ENCODE measurements at regions not wholly inside any gene's neighbourhood (a gene's known extent, or its start where the extent isn't known, plus 50 kb on each side); places are given as distances from the start of the nearest gene placed in this dataset.

DNA sequence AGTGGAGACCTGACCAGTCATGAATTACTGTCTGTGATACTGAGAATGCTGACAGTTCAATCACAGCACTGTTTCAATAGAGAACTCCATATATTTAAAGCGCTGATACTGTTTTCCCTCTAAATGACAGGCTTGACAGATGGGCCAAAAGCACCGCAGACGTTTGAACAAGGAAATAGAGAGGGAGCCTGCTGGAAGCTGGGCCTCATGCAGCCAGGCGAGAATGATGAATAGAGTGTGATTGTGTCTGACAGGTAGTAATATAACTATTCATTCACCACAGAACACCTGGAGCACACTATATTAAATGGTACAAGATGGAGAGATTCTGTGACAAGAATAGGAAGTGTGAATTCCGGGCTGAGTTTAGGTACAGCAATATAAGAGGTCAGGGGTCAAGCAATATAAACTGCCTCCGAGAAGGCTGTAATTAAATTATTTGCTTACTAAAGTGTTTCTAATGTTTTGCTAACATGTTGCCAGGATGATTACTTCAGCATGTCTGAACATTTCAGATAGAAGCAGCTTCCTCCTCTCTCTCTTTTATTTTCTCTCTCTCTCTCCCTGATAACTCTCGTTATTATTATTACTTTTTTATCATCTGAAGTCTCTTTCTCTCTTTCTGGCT lies 297.7 kb downstream of the CSNK1G3 start:
- no peak for DNase-seq (ENCODE audit: low read depth)

GRCh38 chr5:123808461-123809380 lies 296.7 kb downstream of the CSNK1G3 start:
- DNase-seq (ENCODE audit: low read depth): no peak

DNA sequence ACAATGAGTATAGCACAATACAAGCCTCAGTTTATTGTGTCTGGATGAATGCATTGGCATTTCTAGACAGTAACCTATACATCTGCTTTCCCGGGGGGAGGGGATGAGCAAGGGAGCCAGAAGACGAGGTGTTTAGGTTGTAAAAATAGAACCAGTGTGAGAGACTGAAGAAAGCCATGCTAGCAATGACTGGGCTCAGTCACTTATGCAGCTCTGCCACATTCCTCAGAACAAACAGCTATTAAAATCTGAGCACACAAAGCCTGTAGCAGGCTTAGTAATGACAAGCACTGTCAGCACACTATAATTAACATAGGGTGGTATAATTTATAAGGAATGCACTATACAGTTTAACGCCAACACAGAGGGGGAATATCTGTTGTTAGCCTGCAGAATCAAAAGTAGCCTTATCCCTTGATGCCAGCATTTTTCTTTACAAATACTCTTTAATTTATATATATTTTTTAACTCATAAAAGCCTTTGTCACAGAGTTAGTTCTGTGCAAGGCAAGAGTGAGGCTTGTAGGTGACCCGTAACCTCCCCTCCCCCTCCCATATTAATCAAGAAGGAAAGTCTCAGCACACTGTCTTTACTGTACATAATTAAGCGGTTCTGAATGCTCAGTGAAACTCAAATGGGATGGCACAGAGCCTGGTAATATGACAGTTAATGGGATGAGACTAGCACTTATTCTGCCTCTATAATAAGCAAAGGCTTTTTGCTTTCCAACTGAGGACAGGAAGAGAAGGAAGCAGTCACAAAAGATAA lies 295.4 kb downstream of the CSNK1G3 start:
- no peak for DNase-seq (ENCODE audit: low read depth)

DNA sequence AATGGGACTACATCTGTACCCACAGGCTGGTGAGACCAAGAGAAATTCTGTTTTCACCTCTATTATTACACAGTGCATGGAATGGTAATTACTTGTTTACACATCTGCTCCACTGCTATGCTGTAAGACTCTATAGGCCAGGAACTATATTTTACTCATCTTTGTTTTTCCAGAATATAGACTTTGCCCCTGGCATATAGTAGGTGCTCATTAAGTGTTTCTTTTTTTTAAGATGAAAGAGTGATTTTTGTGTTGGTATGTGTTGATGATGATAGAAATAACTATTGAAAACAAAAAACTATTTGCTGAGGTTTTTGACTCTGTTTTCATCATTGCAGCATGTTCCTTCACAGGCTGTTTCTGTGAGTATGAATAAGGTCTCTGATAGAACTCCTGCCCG lies 294.7 kb downstream of the CSNK1G3 start:
- no peak for DNase-seq (ENCODE audit: low read depth)

DNA sequence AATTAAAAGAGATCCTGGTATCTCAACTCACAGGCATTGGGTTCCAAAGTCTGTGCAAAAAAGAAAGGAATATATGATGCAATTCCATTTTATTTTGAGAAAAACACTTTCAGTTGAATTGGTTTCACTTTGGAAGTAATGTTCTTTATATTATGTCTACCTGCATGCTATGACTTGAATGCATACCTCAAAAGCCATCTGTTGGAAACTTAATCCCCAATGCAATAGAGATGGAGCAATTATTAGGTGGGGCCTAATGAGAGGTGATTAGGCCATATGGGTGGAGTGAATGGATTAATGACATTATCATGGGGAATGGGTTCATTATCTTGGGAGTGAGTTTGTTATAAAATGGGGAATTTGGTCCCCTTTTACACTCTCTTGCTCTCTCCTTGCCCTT lies 293.3 kb downstream of the CSNK1G3 start:
- no peak for DNase-seq (ENCODE audit: low read depth)

DNA sequence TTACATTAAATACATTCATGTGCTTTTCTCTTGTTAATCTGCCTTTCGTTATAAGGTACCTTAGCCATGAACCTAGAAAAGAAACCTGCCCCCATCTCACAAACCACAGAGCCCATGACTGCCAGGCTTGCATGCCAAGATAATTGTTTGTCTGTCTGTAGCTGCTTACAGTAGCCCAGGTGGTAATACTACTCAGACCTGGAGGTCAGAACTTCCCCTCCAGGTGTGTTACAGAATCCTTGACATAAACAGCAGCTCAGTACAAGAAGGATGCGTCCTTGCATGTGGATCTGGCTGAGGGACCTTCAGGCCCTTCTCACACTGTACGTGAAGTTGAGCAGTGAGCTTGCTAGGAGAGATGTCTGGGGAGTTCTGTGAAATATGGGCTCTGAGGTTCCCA lies 291.4 kb downstream of the CSNK1G3 start:
- no peak for DNase-seq (ENCODE audit: low read depth)

- DNase-seq (ENCODE audit: low read depth): no peak
Observed at GRCh38 chr5:123802298-123802951, 290.4 kb downstream of the CSNK1G3 start.

DNA sequence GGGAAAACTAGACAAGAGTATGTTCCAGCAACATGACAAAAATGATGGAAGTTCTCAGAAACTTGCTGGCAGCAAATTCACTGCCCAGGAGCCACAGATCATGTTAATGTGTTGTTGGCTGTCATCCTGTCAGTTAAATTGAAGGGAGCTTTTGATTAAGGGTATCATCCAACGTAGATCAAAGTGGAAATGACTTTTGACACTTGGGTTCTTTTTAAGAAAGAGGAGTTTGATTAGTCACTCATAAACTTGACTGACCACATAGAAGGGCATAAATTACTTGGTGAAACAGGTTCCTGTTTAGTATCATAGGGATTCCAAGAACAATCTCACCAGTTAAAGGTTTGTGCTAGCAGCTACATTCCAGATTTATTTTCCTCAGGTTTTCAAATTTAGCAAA lies 288.7 kb downstream of the CSNK1G3 start:
- DNase-seq (ENCODE audit: low read depth): no peak

DNA sequence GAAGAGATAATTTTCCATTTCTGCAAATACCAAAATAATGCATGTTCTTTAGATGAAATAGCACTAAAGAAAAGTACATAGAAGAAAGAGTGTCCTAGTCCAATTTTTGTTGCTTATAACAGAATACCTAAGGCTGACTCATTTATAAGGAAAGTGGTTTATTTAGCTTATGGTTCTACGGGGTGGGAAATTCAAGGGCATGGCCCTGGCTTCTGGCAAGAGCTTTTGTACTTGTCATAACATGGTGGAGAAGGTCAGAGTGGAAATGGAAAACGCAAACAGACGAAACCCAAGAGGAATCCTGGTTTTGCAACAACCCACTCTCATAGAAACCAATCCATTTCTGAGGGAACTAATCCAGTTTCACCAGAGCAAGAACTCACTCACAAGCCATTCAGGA lies 283.7 kb downstream of the CSNK1G3 start:
- no peak for DNase-seq (ENCODE audit: low read depth)

- DNase-seq (ENCODE audit: low read depth): no peak
Observed at GRCh38 chr5:123790226-123790625, 278.2 kb downstream of the CSNK1G3 start.

GRCh38 chr5:123787635-123788034 lies 275.7 kb downstream of the CSNK1G3 start:
- DNase-seq (ENCODE audit: low read depth): no peak

DNA sequence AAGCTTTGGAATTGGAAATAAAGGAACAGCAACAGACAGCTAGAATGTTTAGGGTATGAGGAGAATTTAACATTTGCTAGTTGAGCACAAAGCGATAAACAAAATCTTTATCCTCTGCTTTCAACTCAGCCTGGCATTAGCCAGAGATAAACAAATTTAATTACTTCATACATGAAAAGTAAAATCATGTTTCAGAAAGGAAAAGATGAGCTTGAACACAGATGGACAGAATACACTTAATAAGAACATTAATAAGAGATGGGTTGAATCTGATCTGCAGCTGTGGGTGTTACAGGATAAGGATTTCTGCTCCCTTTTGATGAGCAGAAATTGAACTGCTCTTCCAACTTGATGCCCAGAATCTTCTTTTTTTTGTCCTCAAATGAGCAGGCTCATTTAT lies 275.2 kb downstream of the CSNK1G3 start:
- DNase-seq (ENCODE audit: low read depth): no peak

DNA sequence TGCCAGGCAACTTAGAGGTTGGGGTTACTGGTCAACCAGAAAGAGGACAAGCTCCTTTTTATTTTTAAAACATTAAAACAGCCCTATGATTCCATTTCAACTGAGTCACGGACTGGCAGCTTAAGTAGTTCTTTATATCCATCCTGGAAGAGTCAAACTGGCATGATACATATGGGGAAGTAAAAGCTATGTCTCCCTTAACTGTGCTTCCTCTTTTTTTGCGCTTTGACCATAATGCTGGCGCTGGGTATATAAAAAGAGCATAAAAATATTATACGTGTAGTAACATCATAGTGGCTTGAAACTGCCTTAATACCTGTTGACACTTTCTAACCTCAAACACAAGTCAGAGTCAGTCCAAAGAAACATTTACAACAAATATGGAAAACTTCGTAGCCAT lies 274.4 kb downstream of the CSNK1G3 start:
- no peak for DNase-seq (ENCODE audit: low read depth)

DNA sequence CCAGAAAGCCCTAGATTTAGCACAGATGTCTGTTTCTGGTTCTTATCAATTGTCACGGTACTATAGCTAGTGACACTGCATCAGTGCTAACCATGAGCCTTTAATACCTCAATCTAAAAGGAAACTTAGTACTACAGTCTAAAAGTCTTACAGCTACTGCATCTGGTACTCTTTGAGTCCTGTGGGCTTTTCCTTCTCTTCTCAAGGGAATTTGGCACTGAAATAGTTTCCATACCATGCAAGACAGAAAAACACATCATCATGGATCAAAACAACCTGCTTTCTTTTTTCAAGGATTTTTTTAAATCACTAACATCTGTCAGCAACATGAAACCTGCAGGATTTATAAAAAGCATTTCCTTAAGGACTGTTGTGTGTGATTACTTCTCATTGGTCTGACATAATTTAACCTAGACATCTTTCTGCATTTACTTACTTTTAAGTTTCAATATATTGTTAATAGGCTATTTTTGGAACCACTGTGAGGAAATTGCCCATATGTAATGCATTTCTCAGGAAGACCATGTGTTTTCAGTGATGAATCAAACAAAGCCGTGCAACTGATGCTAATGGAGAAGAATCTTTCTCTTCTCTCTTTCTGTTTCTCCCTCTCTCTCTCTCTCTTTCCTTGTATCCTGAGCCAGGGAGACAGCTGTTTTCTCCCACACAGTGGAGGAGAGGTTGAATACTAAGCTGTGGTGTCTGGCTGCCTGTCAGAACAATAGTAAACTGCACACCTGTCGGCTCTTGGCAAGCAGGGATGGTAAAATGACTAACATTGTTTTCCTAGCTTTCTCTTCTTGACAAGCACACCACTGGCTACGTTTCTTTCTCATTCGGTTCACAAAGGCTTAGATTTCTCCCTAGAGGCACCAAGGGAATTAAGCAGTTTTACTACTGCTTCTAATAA lies 273.4 kb downstream of the CSNK1G3 start:
- no peak for DNase-seq (ENCODE audit: low read depth)

- DNase-seq (ENCODE audit: low read depth): no peak
Observed at GRCh38 chr5:123783421-123783820, 271.4 kb downstream of the CSNK1G3 start.

- DNase-seq (ENCODE audit: low read depth): no peak
Observed at GRCh38 chr5:123778641-123779040, 266.7 kb downstream of the CSNK1G3 start.

DNA sequence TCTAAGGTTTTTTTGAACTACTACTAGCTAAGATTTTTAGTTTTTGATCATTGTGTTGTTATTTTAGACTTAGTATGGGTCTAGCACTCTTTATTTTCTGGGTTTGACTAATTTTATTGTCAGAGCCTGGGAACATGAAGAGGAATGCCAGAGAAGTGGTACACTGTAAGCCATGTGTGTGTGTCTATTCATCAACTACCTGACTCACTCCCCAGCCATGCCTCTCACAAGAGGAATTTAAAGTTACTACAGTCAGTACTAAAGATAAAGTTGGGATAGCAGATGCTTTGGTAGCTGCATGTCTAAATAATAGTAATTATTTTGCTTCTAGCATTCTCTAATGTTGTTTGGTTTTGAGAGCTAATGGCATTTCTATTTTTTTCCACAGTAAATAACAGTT lies 264.8 kb downstream of the CSNK1G3 start:
- DNase-seq (ENCODE audit: low read depth): no peak

GRCh38 chr5:123771715-123772114 lies 259.7 kb downstream of the CSNK1G3 start:
- no peak for DNase-seq (ENCODE audit: low read depth)

DNA sequence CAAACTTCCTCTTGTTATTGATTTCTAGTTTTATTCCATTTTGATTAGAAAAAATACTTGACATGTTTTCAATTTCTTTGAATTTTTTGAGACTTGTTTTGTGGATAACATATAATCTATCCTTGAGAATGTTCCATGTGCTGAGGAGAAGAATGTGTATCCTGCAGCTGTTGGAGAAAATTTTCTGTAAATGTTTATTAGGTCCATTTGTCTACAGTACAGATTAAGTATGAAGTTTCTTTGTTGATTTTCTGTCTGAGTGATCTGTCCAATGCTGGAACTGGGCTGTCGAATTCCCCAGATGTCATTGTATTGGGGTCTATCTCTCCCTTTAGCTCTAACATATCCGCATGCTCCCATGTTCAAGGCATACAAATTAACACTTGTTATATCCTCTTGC lies 251.2 kb downstream of the CSNK1G3 start:
- DNase-seq (ENCODE audit: low read depth): no peak

DNA sequence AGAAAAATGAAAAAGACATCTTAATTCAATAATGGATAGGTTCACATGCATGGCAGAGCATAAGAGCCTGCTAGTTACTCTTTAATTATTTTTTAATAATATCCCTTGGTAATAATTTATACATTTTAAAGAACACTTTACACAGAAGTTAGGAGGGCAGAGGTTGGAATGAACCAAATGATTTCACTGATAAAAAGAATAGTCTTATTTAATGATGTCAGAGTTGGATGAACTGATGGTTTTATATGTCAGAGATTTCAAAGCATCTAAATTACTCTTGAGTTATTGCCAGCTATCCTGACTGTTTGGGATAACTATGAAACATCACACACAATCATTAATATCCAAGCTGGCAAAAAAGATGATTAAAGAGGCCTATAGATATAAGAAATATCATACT lies 244.8 kb downstream of the CSNK1G3 start:
- no peak for DNase-seq (ENCODE audit: low read depth)

DNA sequence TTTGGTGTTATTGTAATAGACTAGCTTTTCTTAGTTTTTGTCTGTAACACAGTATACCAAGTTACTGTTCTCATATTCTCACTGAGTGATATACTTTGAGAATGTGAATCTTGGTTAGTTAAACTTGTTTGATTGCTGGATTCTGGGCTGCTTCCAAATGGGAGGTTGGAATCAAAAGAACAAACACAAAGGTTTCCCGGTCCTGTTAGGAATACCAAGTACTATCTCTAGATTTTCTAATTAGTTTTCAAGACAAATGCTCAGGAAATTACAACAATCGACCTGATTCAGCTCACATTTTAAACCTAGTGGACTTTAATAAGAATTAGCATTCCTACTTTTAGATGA lies 244.3 kb downstream of the CSNK1G3 start:
- DNase-seq (ENCODE audit: low read depth): no peak
